Caki2 (cell line): ENCODE measurements at regions not wholly inside any gene's neighbourhood (a gene's known extent, or its start where the extent isn't known, plus 50 kb on each side); places are given as distances from the start of the nearest gene placed in this dataset.
A peak's percentile ranks its signal among the peaks of the same experiment; 100 is the strongest.

Experiments used
- DNase-seq: peaks from one replicate; pipeline ENCODE4 v3.0.0-alpha.2; 2015; ENCODE audit warnings: low read depth
- in situ Hi-C: cut with HindIII; loops from 2 replicates; pipeline ENCODE4 v1.10.0; 2016; ENCODE audit warnings: low sequenced_read_pairs, low pct_unique_long_range_greater_than_20kb, mixed read lengths

DNA sequence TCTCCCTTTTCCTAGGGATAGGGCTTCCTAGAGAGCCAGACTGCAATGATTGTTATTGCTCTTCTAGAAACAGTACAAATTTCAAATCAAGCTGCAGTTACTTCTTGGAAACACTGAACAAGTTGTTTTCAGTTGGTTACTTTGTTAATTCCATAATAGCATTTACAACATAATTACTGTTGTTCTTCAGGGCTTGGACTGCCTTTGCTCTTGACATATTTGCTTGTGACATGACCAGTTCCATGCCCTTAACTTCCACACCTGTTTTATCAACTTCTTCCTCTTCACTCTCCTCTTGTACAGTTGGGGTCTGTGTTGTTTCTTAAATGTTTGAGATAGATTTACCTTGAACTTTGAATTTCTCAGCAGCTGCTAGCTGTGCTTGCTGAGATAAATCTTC, 104.4 kb downstream of the SEC23IP start:
- in situ Hi-C loops: no loop called here

DNA sequence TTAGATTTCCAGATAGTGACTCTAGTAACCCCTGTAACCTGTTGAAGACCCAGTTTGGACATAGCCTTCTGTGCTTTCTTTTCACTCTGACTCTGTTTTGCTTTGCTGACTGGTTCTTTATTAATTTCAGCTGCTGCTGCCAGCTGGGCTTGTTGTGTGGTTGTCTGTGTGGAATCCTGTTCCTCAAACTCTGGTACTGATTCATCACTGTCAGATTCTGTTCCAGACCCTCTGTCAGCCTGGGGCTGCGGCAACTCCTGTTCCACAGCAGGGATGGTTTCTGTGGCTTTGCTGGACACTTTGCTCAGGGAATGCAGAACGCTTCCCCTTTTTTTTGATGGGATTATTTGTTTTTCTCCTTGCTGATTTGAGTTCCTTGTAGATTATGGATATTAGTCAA, 104.9 kb downstream of the SEC23IP start:
- no peak for DNase-seq
- in situ Hi-C loops: no loop called here

More for the DNA sequence above, 104.4 kb downstream of the SEC23IP start:
- no peak for DNase-seq

DNA sequence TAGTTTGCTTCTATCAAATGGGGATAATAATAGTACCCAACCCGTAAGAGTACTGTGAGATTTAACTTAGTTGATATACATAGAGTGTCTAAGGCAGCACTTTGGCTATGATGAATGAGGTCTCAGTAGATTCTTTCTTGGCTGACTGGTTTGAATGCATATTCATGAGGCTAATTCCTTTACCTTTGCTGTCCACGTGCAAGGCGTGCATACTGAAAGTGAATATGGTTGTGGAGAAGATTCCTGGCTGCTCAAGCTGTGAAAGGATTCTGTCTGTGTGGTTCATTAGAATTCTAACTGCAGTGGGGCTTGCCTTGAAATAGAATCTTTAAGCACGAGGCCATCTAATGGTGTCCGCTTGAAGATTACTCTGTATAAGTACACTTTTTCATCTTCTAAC, 110.3 kb downstream of the SEC23IP start:
- in situ Hi-C loops: no loop called here
- no peak for DNase-seq

DNA sequence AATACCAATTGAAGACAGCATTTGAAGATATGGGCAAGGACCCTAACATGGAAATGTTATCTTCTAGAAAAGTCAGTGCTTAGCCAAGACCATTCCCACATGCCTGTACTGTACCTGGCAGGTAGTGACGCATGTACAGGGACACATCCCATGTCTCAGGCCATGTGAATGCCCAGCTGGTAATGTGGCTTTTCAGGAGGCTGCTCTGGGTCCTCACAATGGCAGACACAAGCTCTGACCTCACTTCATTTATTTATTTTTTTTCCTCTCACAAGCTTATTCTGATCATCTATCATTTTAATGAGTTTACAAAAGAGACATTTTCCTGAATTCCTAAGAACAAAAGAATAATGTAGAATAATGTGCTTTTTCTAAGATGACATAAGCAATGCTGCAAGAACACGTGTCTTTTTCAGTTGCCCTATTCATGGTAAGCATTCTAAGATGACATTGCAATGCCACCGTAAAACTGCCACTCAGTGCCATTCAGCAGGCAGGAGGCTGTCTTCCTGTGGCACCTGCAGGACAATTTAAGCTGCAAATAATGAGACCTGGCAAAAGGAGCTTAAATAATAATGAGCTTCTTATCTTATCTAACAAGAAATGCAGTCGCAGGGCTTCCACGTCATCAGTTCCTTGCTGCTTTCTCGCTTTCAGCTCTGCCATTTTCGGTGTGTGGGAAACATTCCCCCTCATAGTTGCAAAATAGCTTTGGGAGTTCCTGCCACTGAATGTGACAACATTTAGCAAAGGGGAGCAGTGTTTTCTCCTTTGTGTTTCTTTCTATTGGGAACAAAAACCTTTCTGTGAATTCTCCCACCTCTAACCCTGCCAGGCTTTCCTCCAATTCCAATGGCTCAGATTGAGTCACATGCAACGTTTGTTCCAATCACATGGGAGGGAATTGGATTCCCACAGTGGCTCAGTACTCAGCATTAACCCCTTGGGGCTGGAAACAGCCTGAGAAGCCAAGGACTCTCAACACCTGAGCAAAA, 113.0 kb downstream of the SEC23IP start:
- no peak for DNase-seq
- in situ Hi-C loops: no loop called here

DNA sequence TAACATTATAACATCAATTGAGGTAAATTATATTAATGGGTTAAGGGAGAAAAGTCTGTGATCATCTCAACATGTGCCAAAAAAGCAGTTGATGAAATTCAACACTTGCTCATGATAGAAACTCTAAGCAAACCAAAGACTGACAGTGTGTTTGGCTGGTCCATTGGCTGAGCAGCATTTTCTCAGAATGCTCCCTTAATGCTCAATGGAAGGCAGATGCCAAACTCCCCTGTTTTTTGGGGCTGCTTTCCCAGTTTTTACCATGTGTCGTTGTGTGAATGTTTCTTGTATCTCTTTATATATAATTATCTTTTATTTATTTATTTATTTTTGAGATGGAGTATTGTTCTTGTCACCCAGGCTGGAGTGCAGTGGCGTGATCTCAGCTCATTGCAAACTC, 114.7 kb downstream of the SEC23IP start:
- DNase-seq: no peak
- in situ Hi-C loops: no loop called here

DNA sequence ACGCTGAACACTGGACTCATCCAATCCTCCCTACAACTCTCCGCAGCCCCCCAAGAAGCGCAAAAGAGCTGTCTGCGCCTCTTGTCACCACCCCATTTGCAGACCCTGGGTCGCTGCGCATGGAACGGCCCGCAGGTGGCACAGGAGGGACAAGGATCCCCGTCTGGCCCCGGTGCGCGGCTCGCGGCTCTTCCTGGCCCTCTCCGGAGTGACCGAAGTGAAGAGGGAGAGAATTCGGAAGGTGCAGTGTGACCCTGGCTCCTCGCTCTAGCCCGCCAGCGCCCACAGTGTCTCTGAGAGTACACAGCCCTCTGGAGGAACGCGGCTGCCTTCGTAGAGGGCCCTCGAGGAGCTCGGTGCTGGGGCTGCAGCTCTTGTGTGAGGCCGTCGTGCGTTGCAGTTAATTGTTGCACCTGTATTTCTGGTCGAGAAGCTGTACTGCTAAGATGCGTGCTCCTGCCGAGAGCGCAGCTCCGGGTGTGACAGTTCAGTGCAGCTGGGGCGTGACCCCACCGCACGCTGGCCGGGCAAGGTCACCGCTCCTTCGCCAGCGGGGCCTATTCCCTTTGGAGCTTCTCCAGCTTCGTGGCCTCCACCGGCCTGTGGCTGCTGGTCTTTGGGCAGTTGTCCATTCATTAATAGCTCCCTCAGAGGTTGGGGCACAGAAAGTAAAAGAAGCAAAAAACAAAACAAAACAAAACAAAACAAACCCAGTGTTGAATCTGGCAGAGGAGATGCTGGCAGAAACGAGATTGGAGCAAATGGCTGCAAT, 119.0 kb downstream of the SEC23IP start:
- no peak for DNase-seq
- in situ Hi-C loops: no loop called here

DNA sequence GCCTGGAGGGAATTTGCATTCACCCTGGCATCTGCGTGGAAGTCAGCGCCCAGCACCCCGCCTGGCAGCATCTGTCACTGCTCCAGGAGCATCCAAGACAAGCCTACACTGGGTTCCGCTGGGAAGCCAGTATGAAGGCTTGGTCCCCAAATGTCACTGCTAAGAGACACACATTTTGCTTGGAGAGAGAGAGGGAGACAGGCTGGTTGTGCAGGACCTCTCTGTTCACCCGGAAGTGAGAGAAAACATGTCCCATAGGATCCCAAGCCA, 119.5 kb downstream of the SEC23IP start:
- DNase-seq: no peak
- in situ Hi-C loops: no loop called here

DNA sequence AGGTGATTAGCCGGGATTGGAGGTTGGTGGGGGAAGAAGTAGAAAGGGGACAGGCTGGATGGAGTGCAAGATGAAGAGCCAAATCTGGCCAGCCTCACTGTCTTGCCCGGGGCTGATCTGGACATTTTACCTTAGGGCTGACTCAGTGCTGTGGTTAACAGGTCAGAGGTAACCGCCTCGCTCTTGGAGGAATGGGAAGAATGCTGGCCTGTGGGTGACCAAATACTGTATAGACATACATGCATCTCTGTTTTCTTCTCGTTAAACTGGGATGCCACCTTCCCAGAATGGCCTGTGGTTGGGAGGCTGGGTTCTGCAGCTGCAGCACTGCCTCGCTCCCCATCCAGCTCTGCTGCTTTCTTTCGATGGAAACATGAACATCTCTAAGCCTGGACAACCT, 120.0 kb downstream of the SEC23IP start:
- peak; percentile 5 for DNase-seq
- in situ Hi-C loops: no loop called here

- in situ Hi-C loops: no loop called here
- no peak for DNase-seq
Measured at GRCh38 chr10:120014031-120014430, 121.5 kb downstream of the SEC23IP start.

- in situ Hi-C loops: no loop called here
- no peak for DNase-seq
Measured at GRCh38 chr10:120015064-120015463, 122.5 kb downstream of the SEC23IP start.

DNA sequence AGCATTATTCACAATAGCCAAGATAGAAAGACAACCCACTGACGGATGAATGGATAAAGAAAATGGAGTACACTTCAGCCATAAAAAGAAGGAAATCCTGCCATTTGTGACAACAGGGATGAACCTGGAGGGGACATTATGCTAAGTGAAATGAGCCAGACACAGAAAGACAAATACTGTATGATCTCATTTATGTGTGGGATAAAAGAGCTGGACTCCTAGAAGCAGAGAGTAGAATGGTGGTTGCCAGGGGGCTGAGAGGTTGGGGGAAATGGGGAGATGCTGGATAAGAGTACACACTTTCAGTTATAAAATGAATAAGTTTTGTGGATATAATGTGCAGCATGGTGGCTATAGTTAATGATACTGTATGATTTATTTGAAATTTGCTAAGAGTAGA, 124.4 kb downstream of the SEC23IP start:
- in situ Hi-C loops: no loop called here
- no peak for DNase-seq

GRCh38 chr10:120017733-120018417, 125.3 kb downstream of the SEC23IP start:
- in situ Hi-C loops: no loop called here
- DNase-seq: no peak

DNA sequence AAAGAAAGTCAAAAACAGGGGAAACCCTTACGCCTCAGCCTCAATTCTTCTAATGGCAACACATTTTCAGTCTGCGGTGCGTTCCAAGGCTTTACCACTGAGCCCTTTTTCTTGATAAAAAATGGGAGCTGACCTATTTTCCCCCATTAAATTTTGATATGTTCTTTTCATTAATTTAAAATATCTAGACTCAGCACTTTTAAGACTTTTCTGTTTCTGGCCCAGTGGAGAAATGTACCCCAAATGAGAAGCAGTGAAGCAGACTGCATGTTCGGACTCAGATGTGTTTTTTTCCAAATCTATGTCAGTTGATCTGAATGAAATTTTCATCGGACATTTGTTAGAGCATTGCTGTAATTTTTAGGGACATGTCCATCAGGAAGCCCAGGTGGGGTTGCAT, 126.2 kb downstream of the SEC23IP start:
- in situ Hi-C loops: no loop called here
- DNase-seq: no peak

GRCh38 chr10:120019568-120019967, 127.0 kb downstream of the SEC23IP start:
- in situ Hi-C loops: no loop called here
- DNase-seq: no peak

GRCh38 chr10:120022357-120022756, 129.8 kb downstream of the SEC23IP start:
- DNase-seq: no peak
- in situ Hi-C loops: no loop called here

- in situ Hi-C loops: no loop called here
- DNase-seq: no peak
Measured at GRCh38 chr10:120034236-120034635, 141.7 kb downstream of the SEC23IP start.

DNA sequence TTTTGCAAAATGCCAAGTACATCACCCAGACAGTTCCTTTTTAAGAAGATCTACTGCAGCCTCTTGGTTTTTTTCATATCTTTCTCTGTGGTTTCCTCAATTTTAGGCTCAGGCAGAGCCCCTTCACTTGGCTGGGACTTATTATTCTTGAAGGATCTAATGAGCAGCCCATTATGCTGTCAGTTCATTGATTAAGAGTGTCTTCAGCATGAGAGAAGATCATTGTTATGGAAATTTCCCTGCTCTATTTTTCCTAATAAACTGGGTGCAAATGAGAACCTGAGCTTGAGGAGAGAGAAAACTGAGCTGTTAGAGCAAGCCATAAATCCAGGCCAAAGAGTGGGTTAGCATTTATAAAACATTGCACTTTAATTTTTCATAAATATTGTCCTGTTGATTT, 146.5 kb downstream of the SEC23IP start:
- DNase-seq: no peak
- in situ Hi-C loops: no loop called here

DNA sequence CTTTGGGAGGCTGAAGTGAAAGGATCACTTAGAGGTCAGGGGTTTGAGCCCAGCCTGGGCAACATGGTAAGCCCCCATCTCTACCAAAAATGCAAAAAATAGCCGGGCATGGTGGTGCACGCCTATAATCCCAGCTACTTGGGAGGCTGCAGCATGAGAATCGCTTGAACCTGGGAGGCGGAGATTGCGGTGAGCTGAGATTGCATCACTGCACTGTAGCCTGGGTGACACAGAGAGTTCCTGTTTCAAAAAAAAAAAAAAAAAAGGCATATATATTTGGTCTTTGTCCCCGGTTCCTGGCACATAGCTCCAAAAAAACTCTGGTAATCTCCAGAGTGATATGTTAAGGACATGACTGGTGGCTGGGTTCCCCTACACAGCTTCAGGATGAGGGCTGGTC, 147.3 kb downstream of the SEC23IP start:
- DNase-seq: no peak
- in situ Hi-C loops: no loop called here
